Left renal pelvis (tissue), 4 donors: ENCODE measurements at regions not wholly inside any gene's neighbourhood (a gene's known extent, or its start where the extent isn't known, plus 50 kb on each side); places are given as distances from the start of the nearest gene placed in this dataset.

Experiments used
- DNase-seq, 4 donors: peaks; one replicate each; pipeline ENCODE4 v3.0.0-alpha.2; 2013; ENCODE audit warnings: low read depth in 4 of 4, low spot score in 3 of 4

DNA sequence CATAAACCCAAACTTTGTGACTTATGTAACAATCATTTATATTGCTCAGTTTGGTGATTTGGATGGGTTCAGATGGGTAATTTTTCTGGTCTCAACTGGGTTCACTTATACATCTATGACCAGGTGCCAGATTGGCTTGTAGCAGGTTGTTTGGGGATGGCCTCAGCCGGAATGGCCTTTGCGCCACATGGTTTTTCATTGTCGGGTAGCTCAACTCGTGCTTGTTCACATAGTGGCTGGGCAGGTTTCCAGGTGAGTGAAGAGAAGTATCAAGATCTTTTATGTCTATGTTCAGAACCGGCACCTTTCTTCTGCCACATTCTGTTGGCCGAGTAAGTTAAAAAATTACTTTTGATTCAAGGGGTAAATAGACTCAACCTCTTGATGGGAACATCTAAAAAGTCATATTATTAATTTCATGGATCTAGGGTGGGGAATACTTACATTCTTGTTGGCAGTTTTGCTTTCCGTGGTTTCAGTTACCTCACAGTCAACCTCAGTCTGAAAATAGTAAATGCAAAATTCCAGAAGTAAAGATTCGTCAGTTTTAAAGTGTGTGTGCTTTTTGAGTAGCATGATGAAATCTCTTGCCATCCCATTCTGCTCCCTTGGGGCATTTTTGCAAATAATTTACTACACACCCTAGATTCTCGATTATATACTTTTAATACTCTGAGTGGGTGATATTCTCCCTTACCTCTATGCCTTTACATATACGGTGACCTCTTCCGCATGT lies 745.7 kb upstream of the CCDC54 start:
- no peak for DNase-seq

GRCh38 chr3:106635271-106635670 lies 742.0 kb upstream of the CCDC54 start:
- no peak for DNase-seq

GRCh38 chr3:106635826-106636225 lies 741.4 kb upstream of the CCDC54 start:
- DNase-seq = no peak

GRCh38 chr3:106640353-106640752 lies 736.9 kb upstream of the CCDC54 start:
- DNase-seq = no peak

- DNase-seq = no peak
Observed at GRCh38 chr3:106642161-106642560, 735.1 kb upstream of the CCDC54 start.

GRCh38 chr3:106643684-106644161 lies 733.5 kb upstream of the CCDC54 start:
- DNase-seq = no peak

DNA sequence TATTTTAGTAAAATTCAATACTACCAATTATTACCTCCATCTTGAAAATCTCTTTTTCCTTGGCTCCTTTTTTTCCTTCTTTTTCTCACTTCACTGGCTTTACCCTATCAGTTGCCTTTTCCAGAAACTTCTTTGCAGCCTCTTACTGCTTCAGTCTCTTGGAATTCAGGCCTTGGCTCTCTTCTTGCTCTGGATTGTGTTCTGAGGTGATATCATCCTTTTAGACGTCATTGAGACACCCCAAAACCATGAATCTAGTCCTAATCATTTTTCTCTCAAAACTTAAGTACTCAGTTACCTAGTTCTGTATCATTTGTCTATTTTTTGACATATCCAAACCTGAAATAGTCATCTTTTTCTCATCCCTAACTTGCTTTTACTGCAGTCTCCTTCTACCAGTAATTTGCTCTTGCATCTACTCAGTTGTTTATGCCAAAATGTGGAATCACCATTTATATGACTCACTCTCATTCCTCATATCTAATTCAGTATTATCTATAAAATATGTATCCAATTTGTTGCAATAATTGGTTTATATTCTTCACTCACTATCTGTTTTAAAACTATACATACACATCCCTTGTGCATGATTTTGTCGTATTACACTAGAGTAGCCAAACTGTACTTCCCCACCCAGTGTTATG lies 703.2 kb upstream of the CCDC54 start:
- no peak for DNase-seq

- DNase-seq = no peak
Observed at GRCh38 chr3:106675451-106675850, 701.8 kb upstream of the CCDC54 start.

GRCh38 chr3:106678657-106679390 lies 698.4 kb upstream of the CCDC54 start:
- DNase-seq = no peak

- no peak for DNase-seq
Observed at GRCh38 chr3:106683953-106684620, 693.2 kb upstream of the CCDC54 start.

DNA sequence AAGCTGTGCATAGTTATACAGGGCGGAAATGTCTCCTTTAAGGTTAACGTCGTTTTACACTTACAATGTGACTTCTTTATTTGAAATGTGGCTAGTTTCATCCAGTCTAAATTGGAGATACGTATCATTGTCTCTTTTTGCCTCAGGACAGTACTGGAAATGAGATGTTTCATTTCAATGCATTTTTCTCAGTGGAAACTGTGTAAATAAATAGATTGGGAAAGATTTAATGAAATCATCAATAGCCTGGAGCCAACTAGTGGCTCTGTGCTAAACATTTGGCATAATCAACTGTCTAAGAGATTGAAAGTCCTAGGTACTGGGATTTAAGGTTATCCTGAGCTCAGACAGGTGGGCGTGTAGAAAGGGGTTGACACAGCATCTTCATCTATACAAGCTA lies 691.5 kb upstream of the CCDC54 start:
- DNase-seq = no peak

- no peak for DNase-seq
Observed at GRCh38 chr3:106687905-106688304, 689.3 kb upstream of the CCDC54 start.

- no peak for DNase-seq
Observed at GRCh38 chr3:106688464-106688863, 688.8 kb upstream of the CCDC54 start.

- DNase-seq = no peak
Observed at GRCh38 chr3:106691476-106691875, 685.8 kb upstream of the CCDC54 start.

- DNase-seq = no peak
Observed at GRCh38 chr3:106692624-106693023, 684.6 kb upstream of the CCDC54 start.

- DNase-seq = no peak
Observed at GRCh38 chr3:106699122-106699521, 678.1 kb upstream of the CCDC54 start.

DNA sequence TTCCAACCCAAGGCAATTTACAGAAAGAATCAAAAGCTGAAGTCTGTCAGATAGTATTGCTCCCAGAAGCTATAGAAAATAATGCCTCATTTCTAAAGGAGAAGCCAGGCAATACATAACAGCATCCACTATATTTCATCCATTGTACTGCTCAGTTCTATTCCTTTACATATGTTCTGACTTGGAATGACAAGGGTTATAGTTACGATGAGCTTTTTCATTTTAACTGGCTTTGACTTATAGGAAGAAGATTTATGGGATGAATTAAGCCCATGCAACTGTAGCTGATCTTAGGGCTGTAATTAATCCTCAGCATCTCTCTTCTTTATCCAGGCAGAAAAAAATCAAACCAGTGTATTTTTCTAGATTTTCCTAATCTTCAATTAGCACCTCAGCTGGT lies 676.3 kb upstream of the CCDC54 start:
- no peak for DNase-seq

GRCh38 chr3:106703524-106703923 lies 673.7 kb upstream of the CCDC54 start:
- no peak for DNase-seq

GRCh38 chr3:106707347-106707746 lies 669.9 kb upstream of the CCDC54 start:
- no peak for DNase-seq

- DNase-seq = no peak
Observed at GRCh38 chr3:106710596-106710995, 666.6 kb upstream of the CCDC54 start.

GRCh38 chr3:106711650-106712049 lies 665.6 kb upstream of the CCDC54 start:
- DNase-seq = no peak
